AG09309 (cell line): ENCODE measurements at regions not wholly inside any gene's neighbourhood (a gene's known extent, or its start where the extent isn't known, plus 50 kb on each side); places are given as distances from the start of the nearest gene placed in this dataset.

Experiments used
- DNase-seq: peaks from one replicate; pipeline ENCODE4 v3.0.0-alpha.2; 2010; ENCODE audit warnings: low read depth
- H3K4me3 ChIP-seq: 2 replicates; pipeline ENCODE4 v1.5.1; 2011; ENCODE audit warnings: mild to moderate bottlenecking, low read depth, low read length, moderate library complexity; ENCODE audit not compliant: control insufficient read depth
- TF ChIP-seq, protein P1 (sequence below): IDR thresholded peaks from 2 replicates; pipeline ENCODE4 v1.5.1; 2011; ENCODE audit warnings: mild to moderate bottlenecking, low read depth, low read length, inconsistent platforms; ENCODE audit not compliant: insufficient read depth, control insufficient read depth; ENCODE audit errors: missing control alignments

DNA sequence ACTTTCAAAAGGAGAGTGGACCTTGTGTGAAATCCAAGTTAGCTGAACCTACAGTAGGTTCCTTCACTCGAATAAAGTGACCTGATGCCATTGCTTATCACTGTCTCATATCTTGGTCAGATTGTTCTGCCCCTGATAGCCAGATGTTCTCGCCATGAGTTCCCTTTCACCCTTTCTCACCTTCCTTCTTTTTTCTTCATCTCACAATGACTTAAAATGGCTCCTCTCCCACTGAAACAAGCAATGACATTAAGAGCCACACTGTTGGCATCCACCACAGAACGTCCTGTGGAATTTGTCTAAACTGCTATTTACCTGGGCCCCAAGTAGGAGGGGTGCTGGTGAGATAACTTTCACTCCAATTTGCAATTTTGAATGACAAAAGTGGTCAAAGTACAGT, 227.6 kb upstream of the PPP1R2C start:
- H3K4me3 ChIP-seq = no peak overlapping the region
- no peak for DNase-seq
- TF ChIP-seq, protein P1, sequence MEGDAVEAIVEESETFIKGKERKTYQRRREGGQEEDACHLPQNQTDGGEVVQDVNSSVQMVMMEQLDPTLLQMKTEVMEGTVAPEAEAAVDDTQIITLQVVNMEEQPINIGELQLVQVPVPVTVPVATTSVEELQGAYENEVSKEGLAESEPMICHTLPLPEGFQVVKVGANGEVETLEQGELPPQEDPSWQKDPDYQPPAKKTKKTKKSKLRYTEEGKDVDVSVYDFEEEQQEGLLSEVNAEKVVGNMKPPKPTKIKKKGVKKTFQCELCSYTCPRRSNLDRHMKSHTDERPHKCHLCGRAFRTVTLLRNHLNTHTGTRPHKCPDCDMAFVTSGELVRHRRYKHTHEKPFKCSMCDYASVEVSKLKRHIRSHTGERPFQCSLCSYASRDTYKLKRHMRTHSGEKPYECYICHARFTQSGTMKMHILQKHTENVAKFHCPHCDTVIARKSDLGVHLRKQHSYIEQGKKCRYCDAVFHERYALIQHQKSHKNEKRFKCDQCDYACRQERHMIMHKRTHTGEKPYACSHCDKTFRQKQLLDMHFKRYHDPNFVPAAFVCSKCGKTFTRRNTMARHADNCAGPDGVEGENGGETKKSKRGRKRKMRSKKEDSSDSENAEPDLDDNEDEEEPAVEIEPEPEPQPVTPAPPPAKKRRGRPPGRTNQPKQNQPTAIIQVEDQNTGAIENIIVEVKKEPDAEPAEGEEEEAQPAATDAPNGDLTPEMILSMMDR = no peak

- TF ChIP-seq, protein P1 = no peak
- no peak overlapping the region for H3K4me3 ChIP-seq
- no peak for DNase-seq
Measured at GRCh38 chrX:43008356-43008755, 230.4 kb upstream of the PPP1R2C start.

DNA sequence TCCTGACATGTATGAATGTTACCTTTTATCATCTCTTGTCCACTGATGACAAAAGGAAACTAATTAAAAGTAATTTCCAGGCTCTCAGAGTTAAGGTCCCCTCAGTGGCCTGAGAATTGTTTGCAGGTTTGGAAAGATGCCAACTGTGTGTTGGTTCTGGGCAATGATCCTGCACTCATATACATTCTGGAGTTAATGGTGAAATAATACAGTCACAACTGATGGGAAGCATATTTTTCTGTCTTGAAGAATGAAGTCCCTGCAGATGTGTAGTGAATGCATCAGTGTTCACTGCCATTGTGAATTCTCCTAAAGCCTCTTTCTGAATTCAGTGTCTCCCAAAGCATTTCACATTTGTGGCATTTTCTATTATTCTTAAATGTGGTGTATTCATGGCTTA, 238.1 kb upstream of the PPP1R2C start:
- DNase-seq = no peak
- H3K4me3 ChIP-seq = no peak overlapping the region
- TF ChIP-seq, protein P1 = no peak

- no peak for DNase-seq
- TF ChIP-seq, protein P1 = no peak
- no peak overlapping the region for H3K4me3 ChIP-seq
Measured at GRCh38 chrX:43018031-43018430, 240.1 kb upstream of the PPP1R2C start.

GRCh38 chrX:43019021-43019420, 241.1 kb upstream of the PPP1R2C start:
- H3K4me3 ChIP-seq = no peak overlapping the region
- no peak for DNase-seq
- TF ChIP-seq, protein P1 = no peak

- H3K4me3 ChIP-seq = no peak overlapping the region
- no peak for DNase-seq
- TF ChIP-seq, protein P1 = no peak
Measured at GRCh38 chrX:43025806-43026315, 247.9 kb upstream of the PPP1R2C start.

GRCh38 chrX:43064096-43064495, 286.1 kb upstream of the PPP1R2C start:
- TF ChIP-seq, protein P1 = no peak
- DNase-seq = no peak
- H3K4me3 ChIP-seq = no peak overlapping the region
